ENCODE measurements at regions not wholly inside any gene's neighbourhood (a gene's known extent, or its start where the extent isn't known, plus 50 kb on each side); places are given as distances from the start of the nearest gene placed in this dataset.
"Not testable (repeated sequence)": the region's sequence is repeated elsewhere in the genome, so short reads cannot be mapped to it uniquely, and the experiment has no call there.

DNA sequence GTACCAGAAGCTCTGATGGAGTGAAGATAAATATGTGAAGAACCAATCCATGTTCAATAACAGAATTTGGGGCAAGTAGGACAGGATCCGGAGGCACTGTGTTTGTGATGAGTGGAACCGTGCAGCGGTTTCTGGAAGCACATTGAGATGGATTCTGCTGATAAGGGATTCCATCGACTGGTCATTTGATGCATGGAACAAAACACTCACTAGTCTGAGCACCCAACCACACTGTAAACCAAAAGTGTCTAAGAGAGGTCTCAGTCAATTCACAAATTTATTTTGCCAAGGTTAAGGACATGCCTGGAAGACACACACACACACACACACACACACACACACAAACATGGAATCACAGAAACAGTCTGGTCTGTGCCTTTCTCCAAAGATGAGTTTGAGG, 459.5 kb downstream of the FBXO15 start:
- H3K36me3 ChIP-seq (ENCODE audit: control insufficient read depth in 3 of 3, insufficient read depth in 3 of 3, low read length in 3 of 3) = no peaks in the 10 kb centered on the region
- H3K27ac ChIP-seq (ENCODE audit: low read depth, low read length) = no peak overlapping the region
- H3K9ac ChIP-seq (ENCODE audit: low read depth in 1 of 3, low read length in 3 of 3) = no peak overlapping the region
- H3K4me1 ChIP-seq (ENCODE audit: control insufficient read depth in 3 of 3, insufficient read depth in 3 of 3, low read length in 3 of 3) = no peaks in the 10 kb centered on the region
- peaks cover 0 to 2% (median 0%) of the 10 kb centered on the region in 3 donors for H3K9me3 ChIP-seq (ENCODE audit: control insufficient read depth in 3 of 3, low read length in 3 of 3)
- no peak overlapping the region for H3K4me3 ChIP-seq (ENCODE audit: low read length in 3 of 3)
- no peaks in the 10 kb centered on the region for H3K27me3 ChIP-seq (ENCODE audit: control insufficient read depth in 3 of 3, insufficient read depth in 3 of 3, low read length in 3 of 3)

DNA sequence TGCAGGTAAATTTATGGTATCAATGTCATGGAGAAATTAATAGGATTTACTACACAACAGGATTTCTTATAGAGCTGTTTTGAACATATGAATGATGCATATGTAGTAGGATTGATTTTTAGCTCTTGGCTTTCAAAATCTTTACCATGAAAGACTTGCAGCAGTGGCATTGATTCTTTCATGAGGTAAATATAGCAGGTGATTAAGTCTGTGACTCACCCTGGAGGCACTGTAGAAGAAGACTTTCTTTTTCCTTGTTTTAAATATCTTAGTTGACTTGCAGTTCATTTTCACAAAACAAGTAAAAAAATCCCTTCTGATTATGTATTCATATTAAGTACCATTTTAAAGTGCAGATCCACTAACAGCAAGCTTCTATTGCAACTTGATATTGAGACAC, 463.0 kb downstream of the FBXO15 start:
- Histone ChIP-seq H3K27ac (ENCODE audit: low read depth, low read length) (no peak overlapping the region), H3K27me3 (ENCODE audit: control insufficient read depth in 3 of 3, insufficient read depth in 3 of 3, low read length in 3 of 3) (no peaks in the 10 kb centered on the region), H3K9me3 (ENCODE audit: control insufficient read depth in 3 of 3, low read length in 3 of 3) (no peaks in the 10 kb centered on the region), H3K9ac (ENCODE audit: low read depth in 1 of 3, low read length in 3 of 3) (no peak overlapping the region), H3K36me3 (ENCODE audit: control insufficient read depth in 3 of 3, insufficient read depth in 3 of 3, low read length in 3 of 3) (no peaks in the 10 kb centered on the region), H3K4me1 (ENCODE audit: control insufficient read depth in 3 of 3, insufficient read depth in 3 of 3, low read length in 3 of 3) (no peaks in the 10 kb centered on the region), H3K4me3 (ENCODE audit: low read length in 3 of 3) (no peak overlapping the region)

GRCh38 chr18:73683409-73684238, 464.0 kb downstream of the FBXO15 start:
- H3K27ac ChIP-seq (ENCODE audit: low read depth, low read length) = no peak overlapping the region
- no peak overlapping the region for H3K4me3 ChIP-seq (ENCODE audit: low read length in 3 of 3)
- H3K9ac ChIP-seq (ENCODE audit: low read depth in 1 of 3, low read length in 3 of 3) = no peak overlapping the region
- H3K27me3 ChIP-seq (ENCODE audit: control insufficient read depth in 3 of 3, insufficient read depth in 3 of 3, low read length in 3 of 3) = no peaks in the 10 kb centered on the region
- no peaks in the 10 kb centered on the region for H3K4me1 ChIP-seq (ENCODE audit: control insufficient read depth in 3 of 3, insufficient read depth in 3 of 3, low read length in 3 of 3)
- no peaks in the 10 kb centered on the region for H3K36me3 ChIP-seq (ENCODE audit: control insufficient read depth in 3 of 3, insufficient read depth in 3 of 3, low read length in 3 of 3)
- no peaks in the 10 kb centered on the region for H3K9me3 ChIP-seq (ENCODE audit: control insufficient read depth in 3 of 3, low read length in 3 of 3)

- Histone ChIP-seq H3K27me3 (ENCODE audit: control insufficient read depth in 3 of 3, insufficient read depth in 3 of 3, low read length in 3 of 3) (no peaks in the 10 kb centered on the region), H3K9me3 (ENCODE audit: control insufficient read depth in 3 of 3, low read length in 3 of 3) (no peaks in the 10 kb centered on the region), H3K4me3 (ENCODE audit: low read length in 3 of 3) (no peak overlapping the region), H3K4me1 (ENCODE audit: control insufficient read depth in 3 of 3, insufficient read depth in 3 of 3, low read length in 3 of 3) (no peaks in the 10 kb centered on the region), H3K27ac (ENCODE audit: low read depth, low read length) (no peak overlapping the region), H3K9ac (ENCODE audit: low read depth in 1 of 3, low read length in 3 of 3) (no peak overlapping the region), H3K36me3 (ENCODE audit: control insufficient read depth in 3 of 3, insufficient read depth in 3 of 3, low read length in 3 of 3) (no peaks in the 10 kb centered on the region)
Measured at GRCh38 chr18:73681912-73682311, 465.7 kb downstream of the FBXO15 start.

DNA sequence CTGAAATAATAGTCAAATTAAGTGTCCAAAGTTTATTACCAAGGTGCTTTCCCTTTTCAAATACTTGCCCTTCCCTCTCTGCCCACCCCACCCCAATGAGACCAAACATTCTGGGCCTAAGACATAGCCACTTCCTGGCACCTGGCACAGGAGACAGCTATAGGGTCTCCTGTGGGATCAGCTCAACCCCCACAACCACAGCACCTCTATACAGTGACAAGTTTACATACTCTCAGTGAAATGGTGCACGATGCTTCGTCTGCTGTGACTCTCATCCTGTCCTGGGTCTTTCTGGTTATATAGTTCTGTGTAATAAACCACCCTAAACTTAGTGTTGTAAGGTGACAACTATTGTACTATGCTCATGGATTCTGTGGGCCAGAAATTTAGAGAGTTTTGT, 466.2 kb downstream of the FBXO15 start:
- Histone ChIP-seq H3K27me3 (ENCODE audit: control insufficient read depth in 3 of 3, insufficient read depth in 3 of 3, low read length in 3 of 3) (no peaks in the 10 kb centered on the region), H3K9me3 (ENCODE audit: control insufficient read depth in 3 of 3, low read length in 3 of 3) (no peaks in the 10 kb centered on the region), H3K4me3 (ENCODE audit: low read length in 3 of 3) (no peak overlapping the region), H3K36me3 (ENCODE audit: control insufficient read depth in 3 of 3, insufficient read depth in 3 of 3, low read length in 3 of 3) (no peaks in the 10 kb centered on the region), H3K27ac (ENCODE audit: low read depth, low read length) (no peak overlapping the region), H3K4me1 (ENCODE audit: control insufficient read depth in 3 of 3, insufficient read depth in 3 of 3, low read length in 3 of 3) (no peaks in the 10 kb centered on the region), H3K9ac (ENCODE audit: low read depth in 1 of 3, low read length in 3 of 3) (no peak overlapping the region)

DNA sequence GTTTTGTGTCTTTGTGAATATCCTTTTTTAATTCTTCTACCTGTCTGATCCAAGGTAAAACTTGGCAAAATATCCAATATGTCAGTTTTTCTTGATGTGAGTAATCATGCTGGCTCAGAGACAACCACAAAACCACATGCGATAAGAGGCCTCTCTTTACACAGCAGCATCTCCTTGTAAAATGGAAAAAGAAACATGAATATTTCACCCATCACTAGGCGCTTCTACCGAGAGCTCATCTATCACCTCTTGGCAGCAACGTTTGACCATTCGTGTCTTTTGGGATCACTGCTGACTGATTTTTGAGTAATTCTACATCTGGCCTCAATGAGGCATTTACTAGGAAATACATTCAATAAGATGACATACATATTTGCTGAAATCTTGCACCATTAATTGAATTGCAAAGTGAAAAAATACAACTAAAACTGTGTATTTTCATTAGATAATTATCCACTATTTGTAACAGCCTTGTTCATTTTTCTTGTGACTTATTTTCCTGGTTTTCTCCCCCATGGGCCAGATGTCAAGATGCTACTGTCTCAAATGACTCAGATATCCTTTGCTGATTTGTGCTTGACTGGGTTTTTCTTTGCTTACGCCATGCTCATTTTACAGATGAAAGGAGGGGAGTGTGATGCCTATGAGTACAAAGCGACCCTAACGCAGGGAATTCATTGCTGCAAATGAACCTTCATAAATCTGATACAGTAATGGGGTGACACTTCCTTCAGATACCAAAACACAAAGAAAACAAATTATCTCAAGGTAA, 467.5 kb downstream of the FBXO15 start:
- no peaks in the 10 kb centered on the region for H3K9me3 ChIP-seq (ENCODE audit: control insufficient read depth in 3 of 3, low read length in 3 of 3)
- no peaks in the 10 kb centered on the region for H3K4me1 ChIP-seq (ENCODE audit: control insufficient read depth in 3 of 3, insufficient read depth in 3 of 3, low read length in 3 of 3)
- H3K4me3 ChIP-seq (ENCODE audit: low read length in 3 of 3) = no peak overlapping the region
- no peaks in the 10 kb centered on the region for H3K27me3 ChIP-seq (ENCODE audit: control insufficient read depth in 3 of 3, insufficient read depth in 3 of 3, low read length in 3 of 3)
- no peak overlapping the region for H3K9ac ChIP-seq (ENCODE audit: low read depth in 1 of 3, low read length in 3 of 3)
- no peak overlapping the region for H3K27ac ChIP-seq (ENCODE audit: low read depth, low read length)
- no peaks in the 10 kb centered on the region for H3K36me3 ChIP-seq (ENCODE audit: control insufficient read depth in 3 of 3, insufficient read depth in 3 of 3, low read length in 3 of 3)

DNA sequence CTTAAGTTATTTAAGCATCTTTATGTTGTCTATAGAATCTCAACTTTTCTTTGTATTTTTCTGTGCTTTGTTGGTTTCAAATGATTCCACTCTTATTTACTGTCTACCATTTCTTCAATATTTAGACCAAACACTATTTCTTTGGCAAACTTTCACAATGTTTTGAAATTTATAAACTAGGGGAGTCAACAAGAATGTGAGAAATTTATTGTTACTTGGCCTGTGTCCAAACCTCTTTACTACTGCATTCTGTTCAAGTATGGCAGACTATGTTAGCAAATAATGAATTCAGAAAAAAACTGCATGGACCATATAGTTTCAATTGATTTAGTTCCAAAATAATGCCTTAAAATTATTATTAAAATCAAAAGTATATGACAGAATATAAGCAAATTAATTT, 470.2 kb downstream of the FBXO15 start:
- Histone ChIP-seq H3K27me3 (ENCODE audit: control insufficient read depth in 3 of 3, insufficient read depth in 3 of 3, low read length in 3 of 3) (no peaks in the 10 kb centered on the region), H3K27ac (ENCODE audit: low read depth, low read length) (no peak overlapping the region), H3K9me3 (ENCODE audit: control insufficient read depth in 3 of 3, low read length in 3 of 3) (no peaks in the 10 kb centered on the region), H3K4me1 (ENCODE audit: control insufficient read depth in 3 of 3, insufficient read depth in 3 of 3, low read length in 3 of 3) (no peaks in the 10 kb centered on the region), H3K9ac (ENCODE audit: low read depth in 1 of 3, low read length in 3 of 3) (no peak overlapping the region), H3K4me3 (ENCODE audit: low read length in 3 of 3) (no peak overlapping the region), H3K36me3 (ENCODE audit: control insufficient read depth in 3 of 3, insufficient read depth in 3 of 3, low read length in 3 of 3) (no peaks in the 10 kb centered on the region)

- no peaks in the 10 kb centered on the region for H3K36me3 ChIP-seq (ENCODE audit: control insufficient read depth in 3 of 3, insufficient read depth in 3 of 3, low read length in 3 of 3)
- no peak overlapping the region for H3K27ac ChIP-seq (ENCODE audit: low read depth, low read length)
- H3K27me3 ChIP-seq (ENCODE audit: control insufficient read depth in 3 of 3, insufficient read depth in 3 of 3, low read length in 3 of 3) = no peaks in the 10 kb centered on the region
- no peaks in the 10 kb centered on the region for H3K9me3 ChIP-seq (ENCODE audit: control insufficient read depth in 3 of 3, low read length in 3 of 3)
- no peak overlapping the region for H3K4me3 ChIP-seq (ENCODE audit: low read length in 3 of 3)
- H3K9ac ChIP-seq (ENCODE audit: low read depth in 1 of 3, low read length in 3 of 3) = no peak overlapping the region
- no peaks in the 10 kb centered on the region for H3K4me1 ChIP-seq (ENCODE audit: control insufficient read depth in 3 of 3, insufficient read depth in 3 of 3, low read length in 3 of 3)
Measured at GRCh38 chr18:73674125-73674865, 473.3 kb downstream of the FBXO15 start.

DNA sequence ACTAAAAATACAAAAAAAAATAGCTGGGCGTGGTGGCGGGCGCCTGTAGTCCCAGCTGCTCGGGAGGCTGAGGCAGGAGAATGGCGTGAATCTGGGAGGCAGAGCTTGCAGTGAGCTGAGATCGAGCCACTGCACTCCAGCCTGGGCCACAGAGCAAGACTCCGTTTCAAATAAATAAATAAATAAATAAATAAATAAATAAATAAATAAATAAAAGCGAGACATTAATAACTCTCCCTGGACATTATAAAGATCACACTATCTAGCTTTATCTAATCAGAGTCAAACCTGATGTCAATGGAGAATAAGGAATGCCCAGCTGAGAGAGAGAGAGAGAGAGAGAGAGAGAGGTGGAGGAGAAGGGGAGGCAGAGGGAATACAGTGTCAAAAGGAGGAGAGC, 476.2 kb downstream of the FBXO15 start:
- H3K9ac ChIP-seq (ENCODE audit: low read depth in 1 of 3, low read length in 3 of 3); H3K4me3 ChIP-seq (ENCODE audit: low read length in 3 of 3); H3K9me3 ChIP-seq (ENCODE audit: control insufficient read depth in 3 of 3, low read length in 3 of 3); H3K27ac ChIP-seq (ENCODE audit: low read depth, low read length); H3K4me1 ChIP-seq (ENCODE audit: control insufficient read depth in 3 of 3, insufficient read depth in 3 of 3, low read length in 3 of 3); H3K27me3 ChIP-seq (ENCODE audit: control insufficient read depth in 3 of 3, insufficient read depth in 3 of 3, low read length in 3 of 3); H3K36me3 ChIP-seq (ENCODE audit: control insufficient read depth in 3 of 3, insufficient read depth in 3 of 3, low read length in 3 of 3): not testable (repeated sequence)

- H3K9me3 ChIP-seq (ENCODE audit: control insufficient read depth in 3 of 3, low read length in 3 of 3) = no peaks in the 10 kb centered on the region
- no peak overlapping the region for H3K27ac ChIP-seq (ENCODE audit: low read depth, low read length)
- H3K27me3 ChIP-seq (ENCODE audit: control insufficient read depth in 3 of 3, insufficient read depth in 3 of 3, low read length in 3 of 3) = no peaks in the 10 kb centered on the region
- no peak overlapping the region for H3K9ac ChIP-seq (ENCODE audit: low read depth in 1 of 3, low read length in 3 of 3)
- no peaks in the 10 kb centered on the region for H3K4me1 ChIP-seq (ENCODE audit: control insufficient read depth in 3 of 3, insufficient read depth in 3 of 3, low read length in 3 of 3)
- no peaks in the 10 kb centered on the region for H3K36me3 ChIP-seq (ENCODE audit: control insufficient read depth in 3 of 3, insufficient read depth in 3 of 3, low read length in 3 of 3)
- H3K4me3 ChIP-seq (ENCODE audit: low read length in 3 of 3) = no peak overlapping the region
Measured at GRCh38 chr18:73670524-73670923, 477.1 kb downstream of the FBXO15 start.

All from skeletal muscle tissue (tissue), 3 donors.